ENCODE measurements at regions not wholly inside any gene's neighbourhood (a gene's known extent, or its start where the extent isn't known, plus 50 kb on each side); places are given as distances from the start of the nearest gene placed in this dataset.

GRCh38 chr12:4111010-4111409 is 162.6 kb upstream of the CCND2 start:
- DNase-seq = peak; percentile 55
- intact Hi-C loops (cut with micrococcal nuclease) = no loop called here

GRCh38 chr12:4109826-4110225 is 163.7 kb upstream of the CCND2 start:
- no peaks in the 10 kb centered on the region for H3K36me3 Mint-ChIP-seq (ENCODE audit: low read depth)
- H3K4me1 Mint-ChIP-seq = peaks cover 51% of the 10 kb centered on the region
- intact Hi-C loops (cut with micrococcal nuclease) = loop anchor here (5.0 kb wide), 1 partner anchor 138 kb away; no protein-coding TSS in a partner anchor
- no peaks in the 10 kb centered on the region for H3K27me3 Mint-ChIP-seq
- DNase-seq = peak; percentile 53
- no peaks in the 10 kb centered on the region for H3K9me3 Mint-ChIP-seq
- H3K4me3 Mint-ChIP-seq = no peak overlapping the region
- H3K27ac Mint-ChIP-seq = no peak overlapping the region

More at GRCh38 chr12:4111010-4111409, 162.6 kb upstream of the CCND2 start:
- no peak overlapping the region for H3K4me3 Mint-ChIP-seq
- no peak overlapping the region for H3K27ac Mint-ChIP-seq
- H3K4me1 Mint-ChIP-seq = peaks cover 59% of the 10 kb centered on the region
- no peaks in the 10 kb centered on the region for H3K27me3 Mint-ChIP-seq
- H3K9me3 Mint-ChIP-seq = no peaks in the 10 kb centered on the region
- no peaks in the 10 kb centered on the region for H3K36me3 Mint-ChIP-seq (ENCODE audit: low read depth)

GRCh38 chr12:4108803-4109345 is 164.7 kb upstream of the CCND2 start:
- H3K9me3 Mint-ChIP-seq = no peaks in the 10 kb centered on the region
- H3K36me3 Mint-ChIP-seq (ENCODE audit: low read depth) = no peaks in the 10 kb centered on the region
- H3K4me1 Mint-ChIP-seq = peaks cover 50% of the 10 kb centered on the region
- intact Hi-C loops (cut with micrococcal nuclease) = loop anchor here (5.0 kb wide), 1 partner anchor 137 kb away; no protein-coding TSS in a partner anchor
- H3K27me3 Mint-ChIP-seq = no peaks in the 10 kb centered on the region
- no peak overlapping the region for H3K4me3 Mint-ChIP-seq
- H3K27ac Mint-ChIP-seq = peak overlapping the region; percentile 55
- DNase-seq = peak; percentile 54

GRCh38 chr12:4107911-4108697 is 165.5 kb upstream of the CCND2 start:
- intact Hi-C loops (cut with micrococcal nuclease) = loop anchor here (1.0 to 5.0 kb wide), 9 partner anchors 28 to 223 kb away; partner anchors contain the start of gene CCND2
- Mint-ChIP-seq H3K27me3 (no peaks in the 10 kb centered on the region), H3K4me1 (peaks cover 46% of the 10 kb centered on the region), H3K36me3 (ENCODE audit: low read depth) (no peaks in the 10 kb centered on the region), H3K27ac (peak overlapping the region; percentile 20), H3K9me3 (no peaks in the 10 kb centered on the region), H3K4me3 (no peak overlapping the region)
- peak; percentile 55 for DNase-seq

GRCh38 chr12:4107436-4107878 is 166.1 kb upstream of the CCND2 start:
- intact Hi-C loops (cut with micrococcal nuclease) = loop anchor here (1.0 to 5.0 kb wide), 9 partner anchors 29 to 223 kb away; partner anchors contain the start of gene CCND2
- H3K27ac Mint-ChIP-seq = peak overlapping the region; percentile 83
- no peaks in the 10 kb centered on the region for H3K9me3 Mint-ChIP-seq
- H3K4me1 Mint-ChIP-seq = peaks cover 42% of the 10 kb centered on the region
- H3K36me3 Mint-ChIP-seq (ENCODE audit: low read depth) = no peaks in the 10 kb centered on the region
- peak; percentile 93 for DNase-seq
- H3K27me3 Mint-ChIP-seq = peaks cover 2% of the 10 kb centered on the region
- H3K4me3 Mint-ChIP-seq = peak overlapping the region; percentile 47

GRCh38 chr12:4106621-4107020 is 166.9 kb upstream of the CCND2 start:
- peak overlapping the region; percentile 83 for H3K27ac Mint-ChIP-seq
- H3K4me3 Mint-ChIP-seq = peak overlapping the region; percentile 47
- intact Hi-C loops (cut with micrococcal nuclease) = loop anchor here (1.0 to 5.0 kb wide), 9 partner anchors 30 to 222 kb away; partner anchors contain the start of gene CCND2
- peaks cover 38% of the 10 kb centered on the region for H3K4me1 Mint-ChIP-seq
- peak; percentile 74 for DNase-seq
- peaks cover 4% of the 10 kb centered on the region for H3K27me3 Mint-ChIP-seq
- H3K36me3 Mint-ChIP-seq (ENCODE audit: low read depth) = no peaks in the 10 kb centered on the region
- no peaks in the 10 kb centered on the region for H3K9me3 Mint-ChIP-seq

GRCh38 chr12:4104722-4105244 is 168.8 kb upstream of the CCND2 start:
- DNase-seq = no peak
- Mint-ChIP-seq H3K36me3 (ENCODE audit: low read depth) (no peaks in the 10 kb centered on the region), H3K4me3 (no peak overlapping the region), H3K27me3 (peaks cover 8% of the 10 kb centered on the region), H3K27ac (no peak overlapping the region), H3K9me3 (no peaks in the 10 kb centered on the region), H3K4me1 (peaks cover 28% of the 10 kb centered on the region)
- intact Hi-C loops (cut with micrococcal nuclease) = loop anchor here (5.0 kb wide), 1 partner anchor 132 kb away; no protein-coding TSS in a partner anchor

GRCh38 chr12:4099276-4099675 is 174.3 kb upstream of the CCND2 start:
- Mint-ChIP-seq H3K27me3 (peaks cover 13% of the 10 kb centered on the region), H3K4me3 (no peak overlapping the region), H3K4me1 (peaks cover 5% of the 10 kb centered on the region), H3K36me3 (ENCODE audit: low read depth) (no peaks in the 10 kb centered on the region), H3K9me3 (no peaks in the 10 kb centered on the region), H3K27ac (no peak overlapping the region)
- peak; percentile 45 for DNase-seq
- intact Hi-C loops (cut with micrococcal nuclease) = no loop called here

- peaks cover 13% of the 10 kb centered on the region for H3K27me3 Mint-ChIP-seq
- intact Hi-C loops (cut with micrococcal nuclease) = loop anchor here (5.0 kb wide), 1 partner anchor 49 kb away; no protein-coding TSS in a partner anchor
- H3K9me3 Mint-ChIP-seq = no peaks in the 10 kb centered on the region
- no peak for DNase-seq
- no peak overlapping the region for H3K4me3 Mint-ChIP-seq
- no peaks in the 10 kb centered on the region for H3K36me3 Mint-ChIP-seq (ENCODE audit: low read depth)
- peak overlapping the region; percentile 56 for H3K27ac Mint-ChIP-seq
- peaks cover 7% of the 10 kb centered on the region for H3K4me1 Mint-ChIP-seq
Observed at GRCh38 chr12:4091016-4091743, 182.4 kb upstream of the CCND2 start.

- Mint-ChIP-seq H3K4me1 (peaks cover 7% of the 10 kb centered on the region), H3K9me3 (no peaks in the 10 kb centered on the region), H3K27ac (no peak overlapping the region), H3K36me3 (ENCODE audit: low read depth) (no peaks in the 10 kb centered on the region), H3K4me3 (no peak overlapping the region), H3K27me3 (peaks cover 13% of the 10 kb centered on the region)
- DNase-seq = no peak
- intact Hi-C loops (cut with micrococcal nuclease) = loop anchor here (5.0 kb wide), 1 partner anchor 48 kb away; no protein-coding TSS in a partner anchor
Observed at GRCh38 chr12:4089956-4090355, 183.6 kb upstream of the CCND2 start.

- H3K27ac Mint-ChIP-seq = no peak overlapping the region
Observed at GRCh38 chr12:4089121-4089606, 184.4 kb upstream of the CCND2 start.

GRCh38 chr12:4088451-4088850 is 185.1 kb upstream of the CCND2 start:
- no peak for DNase-seq
- H3K4me1 Mint-ChIP-seq = peaks cover 7% of the 10 kb centered on the region
- intact Hi-C loops (cut with micrococcal nuclease) = no loop called here
- H3K27ac Mint-ChIP-seq = no peak overlapping the region
- H3K36me3 Mint-ChIP-seq (ENCODE audit: low read depth) = no peaks in the 10 kb centered on the region
- H3K27me3 Mint-ChIP-seq = peaks cover 3% of the 10 kb centered on the region
- no peaks in the 10 kb centered on the region for H3K9me3 Mint-ChIP-seq
- no peak overlapping the region for H3K4me3 Mint-ChIP-seq

More at GRCh38 chr12:4089121-4089606, 184.4 kb upstream of the CCND2 start:
- Mint-ChIP-seq H3K9me3 (no peaks in the 10 kb centered on the region), H3K27me3 (peaks cover 10% of the 10 kb centered on the region), H3K36me3 (ENCODE audit: low read depth) (no peaks in the 10 kb centered on the region), H3K4me3 (no peak overlapping the region), H3K4me1 (peaks cover 7% of the 10 kb centered on the region)
- intact Hi-C loops (cut with micrococcal nuclease) = no loop called here
- DNase-seq = no peak

GRCh38 chr12:4086481-4086880 is 187.1 kb upstream of the CCND2 start:
- H3K9me3 Mint-ChIP-seq = no peaks in the 10 kb centered on the region

More at GRCh38 chr12:4086481-4086880, 187.1 kb upstream of the CCND2 start:
- no peak for DNase-seq
- intact Hi-C loops (cut with micrococcal nuclease) = no loop called here
- Mint-ChIP-seq H3K27me3 (no peaks in the 10 kb centered on the region), H3K27ac (no peak overlapping the region), H3K4me3 (no peak overlapping the region), H3K4me1 (peaks cover 7% of the 10 kb centered on the region), H3K36me3 (ENCODE audit: low read depth) (no peaks in the 10 kb centered on the region)
